ENCODE measurements at regions not wholly inside any gene's neighbourhood (a gene's known extent, or its start where the extent isn't known, plus 50 kb on each side); places are given as distances from the start of the nearest gene placed in this dataset.

DNA sequence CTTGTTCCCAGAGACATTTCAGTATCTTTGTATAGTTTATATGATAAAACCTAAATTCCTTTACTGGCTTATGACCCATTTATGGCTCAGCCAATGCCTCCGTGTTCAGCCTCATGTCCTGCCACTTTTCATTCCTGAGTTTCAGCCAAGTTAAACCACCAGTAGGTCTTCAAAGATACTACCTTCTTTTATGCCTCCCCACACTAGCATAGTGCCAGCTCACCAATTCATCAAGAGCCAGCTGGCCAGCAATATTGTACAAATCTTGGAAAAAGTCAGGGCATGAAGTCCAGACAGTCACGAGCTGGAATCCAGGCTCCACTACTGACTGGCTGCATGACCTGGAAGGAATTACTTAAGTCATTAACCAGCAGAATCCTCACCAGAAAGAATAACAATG, 446.0 kb downstream of the GPATCH2 start:
- TF ChIP-seq POLR2AphosphoS5 (IDR thresholded peaks at IDR 0.05; ENCODE audit: low read depth, low read length), result no peak
- TF ChIP-seq TAF1 (IDR thresholded peaks at IDR 0.05; ENCODE audit: borderline replicate concordance, low read depth, low read length), result no peak
- no peak for TF ChIP-seq POLR2A (IDR thresholded peaks at IDR 0.05; ENCODE audit: low read depth, low read length)

Data from GM12892 (cell line).